Esophagus muscularis mucosa (tissue), 4 donors: ENCODE measurements at regions not wholly inside any gene's neighbourhood (a gene's known extent, or its start where the extent isn't known, plus 50 kb on each side); places are given as distances from the start of the nearest gene placed in this dataset.

Experiments
- CTCF ChIP-seq, 3 experiments: fragments of 200-600 bp in 2 of 3; fragments of 450-650 bp in 1 of 3; sonication (generic) in 2 of 3; IDR thresholded peaks; one replicate each; pipeline ENCODE4 v1.5.1; 2017 to 2019; ENCODE audit warnings: antibody characterized with exemption in 3 of 3, mild to moderate bottlenecking in 2 of 3, moderate library complexity in 1 of 3
- EP300 ChIP-seq: sonication (generic); formaldehyde crosslinking; IDR thresholded peaks from one replicate; pipeline ENCODE4 v1.6.1; 2017; ENCODE audit warnings: antibody characterized with exemption
- POLR2A ChIP-seq: fragments of 450-650 bp; IDR thresholded peaks from one replicate; pipeline ENCODE4 v1.6.1; 2017; ENCODE audit warnings: antibody characterized with exemption, moderate library complexity, mild to moderate bottlenecking, low read depth
- POLR2AphosphoS5 ChIP-seq, 2 donors: sonication (generic); formaldehyde crosslinking; IDR thresholded peaks; one replicate each; pipeline ENCODE4 v1.6.1; 2017; ENCODE audit warnings: antibody characterized with exemption in 2 of 2

- TF ChIP-seq CTCF (IDR thresholded peaks at IDR 0.05) (no peak), POLR2A (no peak), EP300 (no peak), POLR2AphosphoS5 (IDR thresholded peaks at IDR 0.05) (no peak)
Measured at GRCh38 chr7:125848157-125848556, 918.5 kb upstream of the POT1 start.
